ENCODE measurements at regions not wholly inside any gene's neighbourhood (a gene's known extent, or its start where the extent isn't known, plus 50 kb on each side); places are given as distances from the start of the nearest gene placed in this dataset.
A peak's percentile ranks its signal among the peaks of the same experiment; 100 is the strongest.
"Not testable (repeated sequence)": the region's sequence is repeated elsewhere in the genome, so short reads cannot be mapped to it uniquely, and the experiment has no call there.

DNA sequence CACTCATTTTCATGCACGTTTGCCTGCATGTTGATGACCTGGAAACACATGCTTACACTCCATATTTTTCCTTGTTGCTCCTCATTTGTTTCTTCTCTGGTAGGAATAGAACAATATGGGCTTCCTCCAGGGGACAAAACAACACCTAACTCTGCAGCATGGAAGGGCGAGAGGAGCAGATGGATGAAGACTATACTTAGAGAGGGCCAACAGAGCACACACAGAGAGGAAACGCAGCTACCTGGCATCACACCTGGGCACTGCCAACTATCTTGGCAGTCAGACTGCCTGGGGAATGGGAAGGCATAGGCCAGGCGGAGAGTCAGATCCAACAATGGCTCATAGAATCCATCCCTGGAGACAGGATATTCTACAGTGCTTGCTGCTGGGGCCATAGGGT is 290.9 kb downstream of the CD83 start:
- intact Hi-C loops (cut with micrococcal nuclease; ENCODE audit: unreplicated experiment): no loop called here
- H3K36me3 Mint-ChIP-seq (ENCODE audit: insufficient read depth, unreplicated experiment): no peaks in the 10 kb centered on the region
- no peak for DNase-seq
- H3K9me3 Mint-ChIP-seq (ENCODE audit: low read depth, unreplicated experiment): no peaks in the 10 kb centered on the region
- no peak overlapping the region for H3K4me3 Mint-ChIP-seq (ENCODE audit: low read depth, unreplicated experiment)
- BruUV-seq (replicated peaks): no TSS peak
- H3K4me1 Mint-ChIP-seq (ENCODE audit: low read depth, unreplicated experiment): no peaks in the 10 kb centered on the region
- CTCF ChIA-PET: no interaction called here
- no peak overlapping the region for H3K27ac Mint-ChIP-seq (ENCODE audit: unreplicated experiment)
- TF ChIP-seq, protein P1, sequence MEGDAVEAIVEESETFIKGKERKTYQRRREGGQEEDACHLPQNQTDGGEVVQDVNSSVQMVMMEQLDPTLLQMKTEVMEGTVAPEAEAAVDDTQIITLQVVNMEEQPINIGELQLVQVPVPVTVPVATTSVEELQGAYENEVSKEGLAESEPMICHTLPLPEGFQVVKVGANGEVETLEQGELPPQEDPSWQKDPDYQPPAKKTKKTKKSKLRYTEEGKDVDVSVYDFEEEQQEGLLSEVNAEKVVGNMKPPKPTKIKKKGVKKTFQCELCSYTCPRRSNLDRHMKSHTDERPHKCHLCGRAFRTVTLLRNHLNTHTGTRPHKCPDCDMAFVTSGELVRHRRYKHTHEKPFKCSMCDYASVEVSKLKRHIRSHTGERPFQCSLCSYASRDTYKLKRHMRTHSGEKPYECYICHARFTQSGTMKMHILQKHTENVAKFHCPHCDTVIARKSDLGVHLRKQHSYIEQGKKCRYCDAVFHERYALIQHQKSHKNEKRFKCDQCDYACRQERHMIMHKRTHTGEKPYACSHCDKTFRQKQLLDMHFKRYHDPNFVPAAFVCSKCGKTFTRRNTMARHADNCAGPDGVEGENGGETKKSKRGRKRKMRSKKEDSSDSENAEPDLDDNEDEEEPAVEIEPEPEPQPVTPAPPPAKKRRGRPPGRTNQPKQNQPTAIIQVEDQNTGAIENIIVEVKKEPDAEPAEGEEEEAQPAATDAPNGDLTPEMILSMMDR (IDR thresholded peaks at IDR 0.05; ENCODE audit: unreplicated experiment): no peak
- H3K27me3 Mint-ChIP-seq (ENCODE audit: unreplicated experiment): no peaks in the 10 kb centered on the region

DNA sequence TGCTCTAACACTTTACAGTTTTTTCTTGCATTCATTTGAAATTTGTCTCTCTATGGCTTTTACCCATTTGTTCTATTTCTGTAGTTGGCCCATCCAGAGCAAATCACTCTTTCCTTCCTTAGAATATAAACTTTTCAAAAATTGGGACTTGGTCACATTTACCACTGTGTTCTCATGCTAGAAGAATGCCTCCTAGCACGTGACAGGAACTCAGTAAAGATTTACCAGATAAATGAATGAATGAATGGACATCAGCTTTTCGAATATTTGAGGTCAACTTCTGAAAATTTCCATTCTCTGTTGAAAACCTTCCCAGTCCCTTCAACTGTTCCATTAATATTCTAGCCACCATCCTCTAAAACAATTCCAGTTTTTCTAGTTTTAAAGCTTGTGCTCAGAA is 294.5 kb downstream of the CD83 start:
- Mint-ChIP-seq H3K4me3 (ENCODE audit: low read depth, unreplicated experiment) (no peak overlapping the region), H3K4me1 (ENCODE audit: low read depth, unreplicated experiment) (no peaks in the 10 kb centered on the region), H3K36me3 (ENCODE audit: insufficient read depth, unreplicated experiment) (no peaks in the 10 kb centered on the region), H3K27ac (ENCODE audit: unreplicated experiment) (no peak overlapping the region), H3K27me3 (ENCODE audit: unreplicated experiment) (no peaks in the 10 kb centered on the region), H3K9me3 (ENCODE audit: low read depth, unreplicated experiment) (no peaks in the 10 kb centered on the region)
- BruUV-seq (replicated peaks): no TSS peak
- CTCF ChIA-PET: no interaction called here
- TF ChIP-seq, protein P1 (IDR thresholded peaks at IDR 0.05; ENCODE audit: unreplicated experiment): no peak
- no peak for DNase-seq
- intact Hi-C loops (cut with micrococcal nuclease; ENCODE audit: unreplicated experiment): no loop called here

DNA sequence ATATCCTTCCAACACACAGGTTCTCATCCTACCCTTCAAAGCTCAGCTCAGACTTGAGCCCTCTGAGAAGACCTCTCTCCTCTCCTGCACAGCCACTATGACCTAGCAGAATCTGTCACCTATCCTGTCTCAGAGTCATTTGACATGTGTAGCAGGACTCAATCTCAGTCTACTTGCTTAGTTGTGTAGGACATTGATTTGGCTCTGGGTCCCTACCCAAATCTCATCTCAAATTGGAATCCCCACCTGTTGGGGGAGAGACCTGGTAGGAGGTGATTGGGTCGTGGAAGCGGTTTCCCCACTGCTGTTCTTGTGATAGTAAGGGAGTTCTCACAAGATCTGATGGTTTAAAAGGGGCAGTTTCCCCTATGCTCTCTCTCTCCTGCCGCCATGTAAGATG is 297.9 kb downstream of the CD83 start:
- no TSS peak for BruUV-seq (replicated peaks)
- H3K9me3 Mint-ChIP-seq (ENCODE audit: low read depth, unreplicated experiment): no peaks in the 10 kb centered on the region
- TF ChIP-seq, protein P1 (IDR thresholded peaks at IDR 0.05; ENCODE audit: unreplicated experiment): no peak
- no peaks in the 10 kb centered on the region for H3K4me1 Mint-ChIP-seq (ENCODE audit: low read depth, unreplicated experiment)
- no peaks in the 10 kb centered on the region for H3K27me3 Mint-ChIP-seq (ENCODE audit: unreplicated experiment)
- no peak overlapping the region for H3K27ac Mint-ChIP-seq (ENCODE audit: unreplicated experiment)
- H3K4me3 Mint-ChIP-seq (ENCODE audit: low read depth, unreplicated experiment): no peak overlapping the region
- CTCF ChIA-PET: no interaction called here
- intact Hi-C loops (cut with micrococcal nuclease; ENCODE audit: unreplicated experiment): no loop called here
- DNase-seq: no peak
- H3K36me3 Mint-ChIP-seq (ENCODE audit: insufficient read depth, unreplicated experiment): no peaks in the 10 kb centered on the region

DNA sequence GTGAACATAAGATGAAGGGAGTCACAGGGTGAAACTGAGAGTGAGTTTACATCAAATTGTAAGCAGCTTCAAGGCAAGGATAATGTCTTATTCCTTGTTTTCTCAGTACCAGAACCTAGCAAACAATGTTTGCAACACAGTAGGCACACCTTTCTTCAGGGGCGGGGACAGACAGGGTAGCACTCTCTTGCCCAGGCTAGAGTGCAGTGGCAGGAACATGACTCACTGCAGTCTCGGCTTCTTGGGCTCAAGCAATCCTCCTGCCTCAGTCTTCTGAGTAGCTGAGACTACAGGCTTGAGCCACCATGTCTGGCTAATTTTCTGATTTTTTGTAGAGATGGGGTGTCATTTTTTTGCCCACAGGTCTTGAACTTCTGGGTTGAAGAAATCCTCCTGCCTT is 299.8 kb downstream of the CD83 start:
- Mint-ChIP-seq H3K9me3 (ENCODE audit: low read depth, unreplicated experiment) (peaks cover 2% of the 10 kb centered on the region), H3K4me3 (ENCODE audit: low read depth, unreplicated experiment) (no peak overlapping the region), H3K36me3 (ENCODE audit: insufficient read depth, unreplicated experiment) (no peaks in the 10 kb centered on the region), H3K4me1 (ENCODE audit: low read depth, unreplicated experiment) (no peaks in the 10 kb centered on the region), H3K27ac (ENCODE audit: unreplicated experiment) (no peak overlapping the region), H3K27me3 (ENCODE audit: unreplicated experiment) (no peaks in the 10 kb centered on the region)
- no TSS peak for BruUV-seq (replicated peaks)
- CTCF ChIA-PET: no interaction called here
- TF ChIP-seq, protein P1 (IDR thresholded peaks at IDR 0.05; ENCODE audit: unreplicated experiment): no peak
- DNase-seq: peak; percentile 4
- intact Hi-C loops (cut with micrococcal nuclease; ENCODE audit: unreplicated experiment): no loop called here

DNA sequence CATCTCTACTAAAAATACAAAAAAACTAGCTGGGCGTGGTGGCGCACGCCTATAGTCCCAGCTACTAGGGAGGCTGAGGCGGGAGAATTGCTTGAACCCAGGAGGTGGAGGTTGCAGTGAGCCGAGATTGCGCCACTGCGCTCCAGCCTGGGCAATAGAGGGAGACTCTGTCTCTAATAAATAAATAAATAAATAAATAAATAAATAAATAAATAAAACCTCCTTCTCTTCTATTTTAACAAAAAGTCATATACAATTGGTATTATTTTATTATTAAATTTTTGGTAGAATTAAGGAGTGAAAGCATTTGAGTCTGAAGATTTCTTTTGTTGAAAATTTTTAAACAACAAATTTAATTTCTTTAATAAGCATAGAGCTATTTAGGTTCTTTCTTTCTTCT is 301.7 kb downstream of the CD83 start:
- H3K36me3 Mint-ChIP-seq (ENCODE audit: insufficient read depth, unreplicated experiment); CTCF ChIA-PET; BruUV-seq (replicated peaks): not testable (repeated sequence)

More for the DNA sequence above, 301.7 kb downstream of the CD83 start:
- DNase-seq; intact Hi-C loops (cut with micrococcal nuclease; ENCODE audit: unreplicated experiment); H3K27me3 Mint-ChIP-seq (ENCODE audit: unreplicated experiment); H3K9me3 Mint-ChIP-seq (ENCODE audit: low read depth, unreplicated experiment); H3K4me1 Mint-ChIP-seq (ENCODE audit: low read depth, unreplicated experiment); H3K27ac Mint-ChIP-seq (ENCODE audit: unreplicated experiment); H3K4me3 Mint-ChIP-seq (ENCODE audit: low read depth, unreplicated experiment): not testable (repeated sequence)
